ENCODE measurements at regions not wholly inside any gene's neighbourhood (a gene's known extent, or its start where the extent isn't known, plus 50 kb on each side); places are given as distances from the start of the nearest gene placed in this dataset.
"Not testable (repeated sequence)": the region's sequence is repeated elsewhere in the genome, so short reads cannot be mapped to it uniquely, and the experiment has no call there.

GRCh38 chr11:130675371-130675821 is 227.0 kb downstream of the ADAMTS15 start:
- peak; percentile 15 for DNase-seq

GRCh38 chr11:130675917-130676316 is 227.5 kb downstream of the ADAMTS15 start:
- no peak for DNase-seq

- DNase-seq, result no peak
Measured at GRCh38 chr11:130677486-130678153, 229.2 kb downstream of the ADAMTS15 start.

GRCh38 chr11:130679247-130679646 is 230.8 kb downstream of the ADAMTS15 start:
- DNase-seq, result no peak

GRCh38 chr11:130682471-130682870 is 233.8 kb downstream of the SNX19 start:
- DNase-seq, result not testable (repeated sequence)

GRCh38 chr11:130689222-130689908 is 226.9 kb downstream of the SNX19 start:
- no peak for DNase-seq

GRCh38 chr11:130691581-130691980 is 224.7 kb downstream of the SNX19 start:
- no peak for DNase-seq

GRCh38 chr11:130692220-130692619 is 224.1 kb downstream of the SNX19 start:
- no peak for DNase-seq

- no peak for DNase-seq
Measured at GRCh38 chr11:130693543-130693942, 222.7 kb downstream of the SNX19 start.

- no peak for DNase-seq
Measured at GRCh38 chr11:130694488-130695045, 221.7 kb downstream of the SNX19 start.

GRCh38 chr11:130698174-130698573 is 218.1 kb downstream of the SNX19 start:
- no peak for DNase-seq

- no peak for DNase-seq
Measured at GRCh38 chr11:130699561-130699960, 216.7 kb downstream of the SNX19 start.

GRCh38 chr11:130700092-130700491 is 216.2 kb downstream of the SNX19 start:
- no peak for DNase-seq

GRCh38 chr11:130703489-130704190 is 212.6 kb downstream of the SNX19 start:
- no peak for DNase-seq

GRCh38 chr11:130705670-130706421 is 210.4 kb downstream of the SNX19 start:
- DNase-seq, result no peak

- DNase-seq, result no peak
Measured at GRCh38 chr11:130706572-130706971, 209.7 kb downstream of the SNX19 start.

GRCh38 chr11:130707217-130707616 is 209.1 kb downstream of the SNX19 start:
- DNase-seq, result no peak

- DNase-seq, result no peak
Measured at GRCh38 chr11:130709531-130709930, 206.7 kb downstream of the SNX19 start.

- no peak for DNase-seq
Measured at GRCh38 chr11:130710021-130710420, 206.3 kb downstream of the SNX19 start.

- peak; percentile 50 for DNase-seq
Measured at GRCh38 chr11:130710497-130711012, 205.7 kb downstream of the SNX19 start.

GRCh38 chr11:130711193-130711592 is 205.1 kb downstream of the SNX19 start:
- no peak for DNase-seq

GRCh38 chr11:130712480-130712879 is 203.8 kb downstream of the SNX19 start:
- DNase-seq, result no peak
